Astrocyte of the cerebellum (primary cell): ENCODE measurements at regions not wholly inside any gene's neighbourhood (a gene's known extent, or its start where the extent isn't known, plus 50 kb on each side); places are given as distances from the start of the nearest gene placed in this dataset.

Experiments used
- DNase-seq: peaks from one replicate; pipeline ENCODE4 v3.0.0-alpha.2; 2011; ENCODE audit warnings: low read depth
- H3K4me3 ChIP-seq: 2 replicates; pipeline ENCODE4 v1.5.1; 2011; ENCODE audit warnings: mild to moderate bottlenecking, low read depth, low read length, moderate library complexity
- in situ Hi-C: cut with HindIII; loops from 2 replicates; pipeline ENCODE4 v1.10.0; 2017; ENCODE audit warnings: low sequenced_read_pairs
- TF ChIP-seq, protein P1 (sequence below): IDR thresholded peaks from 2 replicates; pipeline ENCODE4 v1.5.1; 2012; ENCODE audit warnings: low read length, low read depth, moderate library complexity, mild to moderate bottlenecking; ENCODE audit errors: missing control alignments

DNA sequence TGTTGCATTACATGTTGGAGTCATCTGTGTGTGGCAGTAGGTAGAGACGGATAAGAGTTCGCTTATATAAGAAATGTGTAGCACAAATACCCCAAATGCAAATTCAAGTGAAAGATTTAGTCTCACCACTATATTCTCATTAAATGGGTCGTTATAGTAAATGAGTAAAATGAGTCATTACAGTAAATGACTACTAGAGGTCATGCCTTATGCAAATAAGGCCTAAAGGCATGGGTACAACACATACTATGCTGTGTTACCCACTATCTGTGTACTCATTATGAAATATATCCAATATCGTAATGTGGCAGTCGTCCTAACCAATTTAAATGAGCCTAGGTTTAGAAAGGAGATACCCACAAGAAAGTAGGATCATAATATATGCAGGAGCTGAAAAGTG, 1603.1 kb downstream of the C4orf33 start:
- DNase-seq, result no peak
- no peak overlapping the region for H3K4me3 ChIP-seq
- TF ChIP-seq, protein P1, sequence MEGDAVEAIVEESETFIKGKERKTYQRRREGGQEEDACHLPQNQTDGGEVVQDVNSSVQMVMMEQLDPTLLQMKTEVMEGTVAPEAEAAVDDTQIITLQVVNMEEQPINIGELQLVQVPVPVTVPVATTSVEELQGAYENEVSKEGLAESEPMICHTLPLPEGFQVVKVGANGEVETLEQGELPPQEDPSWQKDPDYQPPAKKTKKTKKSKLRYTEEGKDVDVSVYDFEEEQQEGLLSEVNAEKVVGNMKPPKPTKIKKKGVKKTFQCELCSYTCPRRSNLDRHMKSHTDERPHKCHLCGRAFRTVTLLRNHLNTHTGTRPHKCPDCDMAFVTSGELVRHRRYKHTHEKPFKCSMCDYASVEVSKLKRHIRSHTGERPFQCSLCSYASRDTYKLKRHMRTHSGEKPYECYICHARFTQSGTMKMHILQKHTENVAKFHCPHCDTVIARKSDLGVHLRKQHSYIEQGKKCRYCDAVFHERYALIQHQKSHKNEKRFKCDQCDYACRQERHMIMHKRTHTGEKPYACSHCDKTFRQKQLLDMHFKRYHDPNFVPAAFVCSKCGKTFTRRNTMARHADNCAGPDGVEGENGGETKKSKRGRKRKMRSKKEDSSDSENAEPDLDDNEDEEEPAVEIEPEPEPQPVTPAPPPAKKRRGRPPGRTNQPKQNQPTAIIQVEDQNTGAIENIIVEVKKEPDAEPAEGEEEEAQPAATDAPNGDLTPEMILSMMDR, result no peak
- in situ Hi-C loops, result no loop called here

DNA sequence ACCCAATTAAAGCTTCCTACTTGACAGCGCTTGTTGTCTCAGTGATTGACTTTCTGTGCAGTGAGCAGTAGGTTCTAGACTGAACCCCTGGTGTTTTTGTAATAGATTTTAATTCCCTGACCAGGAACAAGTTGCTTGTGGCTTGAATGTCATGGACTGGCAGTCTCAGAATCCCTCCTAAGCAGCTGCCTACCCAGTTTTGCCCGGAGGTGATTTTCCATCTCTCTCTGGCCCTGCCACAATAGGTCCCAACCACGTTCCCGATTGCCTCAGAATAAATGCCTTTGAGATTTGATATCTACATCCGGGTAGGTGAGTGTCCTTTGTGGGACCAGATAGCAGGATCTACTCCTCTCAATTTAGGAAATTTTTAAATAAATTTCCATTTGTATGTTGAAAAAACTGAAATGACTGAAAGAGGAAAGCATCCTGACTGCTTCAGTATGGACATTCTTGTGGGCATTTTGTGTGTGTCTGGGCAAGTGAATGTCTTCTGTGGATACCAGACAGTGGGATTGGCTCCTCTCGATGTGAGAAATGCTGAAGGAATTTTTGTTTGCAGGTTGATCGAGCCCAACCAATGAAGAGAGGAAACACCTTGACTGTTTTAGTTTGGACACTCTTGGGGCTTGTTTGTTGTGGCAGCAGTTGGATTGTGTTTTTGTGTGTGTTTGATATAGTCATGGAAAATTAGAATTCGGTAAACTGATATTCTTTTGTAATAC, 1607.4 kb downstream of the C4orf33 start:
- no peak for DNase-seq
- TF ChIP-seq, protein P1, result no peak
- H3K4me3 ChIP-seq, result no peak overlapping the region
- in situ Hi-C loops, result no loop called here

DNA sequence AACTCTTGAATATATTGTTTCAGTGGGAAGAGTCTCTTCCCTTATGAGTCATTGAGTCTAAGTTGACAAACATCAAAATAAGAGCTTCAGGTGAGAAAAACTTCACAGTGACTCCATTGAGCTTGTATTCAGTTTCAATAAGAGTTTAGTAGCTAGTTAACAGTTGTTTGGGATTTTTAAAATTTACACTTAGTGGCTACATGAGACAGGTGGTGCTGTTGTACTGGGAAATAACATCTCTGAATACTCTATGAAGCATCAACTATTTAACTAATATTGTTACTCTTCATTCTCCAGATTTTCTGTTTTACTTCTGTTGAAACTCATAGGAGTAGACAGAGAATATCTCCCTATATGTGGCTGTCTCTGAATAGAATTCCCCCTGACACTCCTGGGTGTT, 1609.1 kb downstream of the C4orf33 start:
- in situ Hi-C loops, result no loop called here
- no peak for DNase-seq
- H3K4me3 ChIP-seq, result no peak overlapping the region
- TF ChIP-seq, protein P1, result no peak

DNA sequence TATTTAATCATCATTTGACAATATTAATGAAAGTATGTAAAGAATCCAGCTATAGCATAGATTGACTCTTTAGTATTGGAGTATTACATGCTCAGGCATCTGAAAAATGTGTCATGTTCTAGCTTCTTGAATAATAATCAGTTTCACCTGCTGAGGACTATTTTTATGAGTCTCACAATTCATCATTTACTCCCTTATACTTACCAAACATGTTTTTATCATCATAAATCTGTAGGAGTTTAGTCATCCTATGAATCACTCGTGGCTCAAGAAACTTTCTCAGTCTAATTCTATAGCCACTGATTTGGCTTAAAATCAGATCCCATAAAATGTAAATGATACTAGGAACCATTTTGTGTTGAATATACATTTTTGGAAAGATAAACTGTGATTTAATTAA, 1616.1 kb downstream of the C4orf33 start:
- in situ Hi-C loops, result no loop called here

DNA sequence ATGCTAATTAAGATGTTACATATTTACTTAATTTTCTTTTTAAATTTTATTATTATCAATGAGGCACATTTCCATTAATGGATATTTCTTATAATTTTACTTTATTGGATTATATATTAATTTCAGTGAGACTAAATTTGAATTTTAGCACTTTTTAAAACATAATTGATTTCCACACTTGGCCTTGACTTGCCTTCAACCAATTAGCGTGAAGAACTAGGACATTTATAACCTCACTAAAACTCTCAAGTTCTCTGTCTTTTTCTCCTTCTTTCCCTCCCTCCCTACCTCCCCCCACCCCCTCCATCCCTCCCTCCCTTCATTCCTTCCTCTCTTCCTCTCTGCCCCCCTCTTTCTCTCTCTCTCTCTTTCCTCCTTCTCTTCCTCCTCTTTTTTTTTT, 1618.1 kb downstream of the C4orf33 start:
- TF ChIP-seq, protein P1, result no peak
- no peak for DNase-seq
- in situ Hi-C loops, result no loop called here
- no peak overlapping the region for H3K4me3 ChIP-seq

More for the DNA sequence above, 1616.1 kb downstream of the C4orf33 start:
- no peak for DNase-seq
- TF ChIP-seq, protein P1, result no peak
- H3K4me3 ChIP-seq, result no peak overlapping the region

DNA sequence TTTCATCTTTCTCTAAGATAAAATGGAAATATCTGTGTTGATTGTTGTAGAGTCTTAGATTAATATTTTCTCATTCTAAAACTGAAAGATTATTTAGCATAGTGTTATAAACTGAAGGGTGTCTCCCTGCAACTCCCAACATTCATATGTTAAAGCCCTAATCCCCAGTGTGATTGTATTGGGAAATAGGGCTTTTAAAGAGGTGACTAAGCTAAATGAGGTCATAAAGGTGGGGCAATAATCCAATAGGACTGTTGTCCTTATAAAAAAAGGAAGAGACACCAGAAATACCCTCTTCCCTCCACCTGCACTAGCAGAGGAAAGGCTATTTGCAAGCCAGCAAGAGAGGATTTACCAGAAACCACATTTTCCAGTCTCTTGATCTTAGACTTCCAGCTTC, 1626.4 kb downstream of the C4orf33 start:
- in situ Hi-C loops, result no loop called here
- no peak for DNase-seq
- H3K4me3 ChIP-seq, result no peak overlapping the region
- TF ChIP-seq, protein P1, result no peak
